GM19395 (cell line): ENCODE measurements at regions not wholly inside any gene's neighbourhood (a gene's known extent, or its start where the extent isn't known, plus 50 kb on each side); places are given as distances from the start of the nearest gene placed in this dataset.

ENCODE experiments used
- ATAC-seq: cut with Tn5 transposase; IDR thresholded peaks from one replicate; pipeline ENCODE4 v1.9.1; 2021; ENCODE audit warnings: mild to moderate bottlenecking, moderate library complexity; ENCODE audit not compliant: unreplicated experiment

DNA sequence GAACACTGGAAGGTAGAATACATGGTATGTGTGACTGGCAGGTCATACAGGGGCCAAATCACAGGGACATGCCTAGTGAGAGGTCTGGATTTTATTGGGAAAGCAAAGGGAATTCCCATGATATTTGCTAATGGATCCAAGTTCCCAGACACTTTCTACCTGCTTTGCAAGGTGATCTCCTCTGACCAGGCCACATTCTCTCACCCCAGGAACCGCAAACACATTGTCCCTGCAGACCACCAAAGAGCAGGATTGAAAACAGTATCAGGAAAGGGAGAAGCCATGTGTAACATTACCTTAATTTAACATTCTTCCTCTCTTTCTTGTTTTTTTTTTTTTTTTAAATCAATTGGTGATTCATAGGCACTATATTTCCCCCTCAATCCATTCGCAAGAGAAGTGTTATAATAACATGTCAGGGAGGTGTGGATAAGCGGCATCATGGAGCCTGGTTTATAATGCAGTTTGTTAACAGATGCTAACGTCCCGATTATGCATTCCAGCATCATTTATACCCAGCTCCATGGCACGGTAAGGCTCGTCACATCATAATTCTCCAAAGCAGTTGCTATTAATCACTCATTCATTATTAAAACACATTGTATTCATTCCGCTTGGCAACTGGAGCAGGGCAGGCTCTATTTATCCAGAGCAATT lies 155.1 kb upstream of the CCL2 start:
- no peak for ATAC-seq

DNA sequence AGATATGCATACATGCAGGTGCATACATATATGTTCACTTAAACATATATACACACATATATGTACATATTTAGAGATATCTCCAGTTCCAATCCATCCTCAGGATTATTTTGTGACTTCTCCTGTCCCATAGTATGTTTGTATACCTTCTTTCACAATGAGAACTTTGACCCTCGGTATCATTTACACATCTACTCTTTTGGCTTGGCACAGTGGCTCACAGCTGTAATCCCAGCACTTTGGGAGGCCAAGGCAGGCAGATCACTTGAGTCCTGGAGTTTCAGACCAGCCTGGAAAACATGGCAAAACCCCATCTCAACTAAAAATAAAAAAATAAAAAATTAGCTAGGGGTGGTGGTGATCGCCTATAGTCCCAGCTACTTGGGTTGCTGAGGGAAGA lies 148.1 kb upstream of the CCL2 start:
- ATAC-seq: no peak

- no peak for ATAC-seq
These were observed 144.8 kb upstream of the CCL2 start for GRCh38 chr17:34110315-34110714.

- no peak for ATAC-seq
These were observed 142.0 kb upstream of the CCL2 start for GRCh38 chr17:34113089-34113488.

- no peak for ATAC-seq
These were observed 140.9 kb upstream of the CCL2 start for GRCh38 chr17:34114174-34114573.

GRCh38 chr17:34116306-34116705 lies 138.8 kb upstream of the CCL2 start:
- ATAC-seq: no peak

DNA sequence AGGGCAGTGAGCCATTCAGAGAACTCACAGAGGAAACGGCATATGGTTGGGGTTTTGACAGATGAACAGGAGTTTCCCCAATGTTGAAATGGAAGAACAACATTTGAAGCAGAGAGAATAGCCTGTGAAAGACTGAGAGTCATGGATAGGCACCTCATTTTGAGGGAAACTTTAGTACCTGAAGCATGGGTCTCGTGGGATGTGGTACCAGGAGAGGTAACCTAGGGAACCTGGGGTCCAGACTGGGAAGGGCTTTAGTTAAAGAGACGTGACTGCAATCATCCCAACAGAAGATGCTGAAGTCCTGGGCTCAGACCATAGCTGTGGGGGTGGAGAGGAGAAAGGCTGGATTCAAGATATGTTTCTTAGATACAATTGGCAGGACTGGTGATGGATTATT lies 137.8 kb upstream of the CCL2 start:
- ATAC-seq: no peak

DNA sequence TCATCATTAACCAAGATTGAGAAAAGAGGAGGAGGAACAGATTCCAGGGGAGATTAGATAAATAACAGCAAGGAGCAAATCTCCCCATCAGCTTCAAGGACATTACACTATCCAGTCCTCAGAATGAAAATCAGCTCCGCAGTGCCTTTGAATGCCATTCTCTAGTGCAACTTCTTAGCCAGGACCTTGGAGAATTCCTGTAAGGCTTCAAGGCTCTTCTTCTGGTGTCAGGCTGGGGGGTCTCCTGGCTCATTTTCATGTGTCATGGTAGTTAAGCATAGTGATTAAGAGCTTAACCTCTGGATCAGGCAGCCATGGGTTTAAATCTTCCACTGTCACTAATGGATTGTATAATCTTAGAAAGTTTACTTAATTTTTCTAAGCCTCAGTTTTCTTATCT lies 137.3 kb upstream of the CCL2 start:
- ATAC-seq: no peak

GRCh38 chr17:34118564-34118963 lies 136.5 kb upstream of the CCL2 start:
- no peak for ATAC-seq

GRCh38 chr17:34121311-34121710 lies 133.8 kb upstream of the CCL2 start:
- ATAC-seq: no peak

DNA sequence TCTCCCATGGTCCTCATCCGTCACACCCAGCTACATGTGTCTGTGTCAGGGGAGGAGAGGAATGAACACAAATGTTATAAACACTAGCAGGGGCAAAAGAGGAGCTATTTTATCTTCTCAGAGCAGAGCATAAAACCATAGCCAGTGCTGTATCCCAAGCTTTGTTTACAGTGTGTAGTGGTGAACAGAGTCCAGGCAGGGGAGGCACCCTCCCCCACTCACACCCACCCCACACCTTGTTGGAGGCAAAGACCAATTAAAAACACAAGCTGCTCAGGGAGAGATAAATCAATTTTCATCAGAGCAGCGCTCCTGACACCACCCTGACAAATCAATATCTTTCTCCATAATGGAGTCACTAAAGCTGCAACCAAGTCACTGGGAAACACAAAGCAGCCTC lies 132.6 kb upstream of the CCL2 start:
- ATAC-seq: no peak

DNA sequence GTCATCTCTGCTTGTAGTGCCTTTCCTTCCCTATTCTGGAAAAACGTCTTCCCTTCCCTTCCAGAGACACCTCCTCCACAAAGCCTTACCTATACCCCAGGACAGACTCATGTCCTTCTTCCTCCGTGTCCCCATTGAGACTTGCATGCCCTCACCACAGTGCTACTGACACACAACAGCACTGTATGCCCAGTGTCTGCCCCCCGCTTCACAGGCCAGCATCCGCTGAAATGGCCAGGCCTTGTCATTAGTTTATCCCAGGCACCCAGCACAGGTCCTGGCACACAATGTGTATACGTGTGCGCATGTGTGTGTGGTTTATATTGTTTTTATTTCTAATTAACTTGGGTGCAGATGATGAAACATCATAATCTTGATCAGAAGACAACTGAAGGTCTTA lies 130.1 kb upstream of the CCL2 start:
- no peak for ATAC-seq

DNA sequence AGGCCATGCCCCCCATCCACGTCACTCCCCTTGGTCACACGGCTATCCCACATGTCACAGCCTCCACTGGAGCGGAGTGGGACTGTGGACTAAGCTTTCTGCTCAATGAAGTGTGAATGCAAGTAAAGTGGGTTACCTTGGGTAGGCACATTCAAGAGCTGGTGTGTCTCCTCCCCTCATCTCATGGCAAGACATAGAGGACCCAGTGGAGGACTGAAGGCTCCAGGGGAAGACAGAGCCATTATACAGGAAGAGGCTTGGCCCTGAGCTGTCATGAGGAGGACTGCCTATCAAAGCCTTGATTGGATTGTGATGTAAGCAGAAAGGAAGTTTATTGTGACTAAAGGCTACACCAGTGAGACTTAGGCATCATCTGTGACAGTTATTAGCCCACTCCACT lies 129.2 kb upstream of the CCL2 start:
- ATAC-seq: no peak

DNA sequence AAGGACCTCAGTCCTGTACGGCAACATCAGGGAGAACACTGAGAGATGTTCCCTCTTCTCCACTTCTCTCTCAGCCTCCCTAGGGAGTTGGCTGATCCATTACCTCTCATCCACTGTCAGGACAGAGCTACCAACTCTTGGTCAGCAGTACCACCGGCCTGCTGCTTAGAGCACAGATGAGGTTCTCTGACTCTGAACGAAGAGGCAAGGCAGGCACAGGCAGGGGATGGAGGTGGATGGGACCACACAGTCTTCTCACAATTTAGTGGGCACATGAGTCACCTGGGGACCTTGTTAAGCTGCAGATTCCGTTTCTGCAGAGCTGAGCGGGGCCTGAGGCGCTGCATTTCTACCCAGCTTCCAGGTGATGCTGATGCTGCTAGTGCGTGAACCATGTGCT lies 128.6 kb upstream of the CCL2 start:
- no peak for ATAC-seq

DNA sequence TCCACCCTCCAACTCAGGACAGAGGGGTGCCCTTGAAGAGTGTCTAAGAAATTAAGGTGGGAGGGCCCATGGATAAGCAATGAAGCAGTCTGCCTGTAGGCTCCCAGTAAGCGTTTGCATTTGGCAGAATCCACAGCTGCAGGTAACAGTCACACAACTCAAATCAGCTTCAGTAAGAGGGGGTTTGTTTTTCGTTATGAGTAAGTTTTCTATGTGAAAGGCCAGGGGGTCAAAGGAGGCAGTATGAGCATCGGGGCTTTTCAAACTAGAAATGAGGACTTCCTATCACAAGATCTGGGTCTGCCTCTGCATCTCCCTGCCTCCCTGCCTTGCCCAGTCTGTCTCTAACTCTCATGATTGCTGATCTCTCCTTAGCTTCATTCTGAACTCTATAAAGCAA lies 128.1 kb upstream of the CCL2 start:
- ATAC-seq: no peak

- ATAC-seq: no peak
These were observed 124.5 kb upstream of the CCL2 start for GRCh38 chr17:34130544-34130943.

DNA sequence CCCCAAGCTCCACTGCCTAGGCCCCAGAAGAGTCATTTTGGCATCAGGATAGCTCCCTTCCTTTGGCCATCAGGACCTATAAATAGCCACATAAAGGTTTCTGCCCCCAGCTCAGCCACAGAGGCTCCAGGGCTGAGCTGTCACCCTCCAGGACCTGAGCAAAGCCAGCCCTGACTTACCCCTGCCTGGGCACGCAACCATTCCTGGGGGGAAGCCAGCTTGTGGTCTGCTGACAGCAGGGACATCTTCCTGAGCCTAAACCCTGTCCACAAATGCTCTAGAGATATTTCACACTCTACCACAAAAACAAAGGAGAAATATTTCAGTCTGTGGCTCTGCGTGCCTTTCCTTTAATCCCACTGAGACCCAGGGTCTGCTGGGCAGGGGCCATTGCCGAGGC lies 123.7 kb upstream of the CCL2 start:
- no peak for ATAC-seq

DNA sequence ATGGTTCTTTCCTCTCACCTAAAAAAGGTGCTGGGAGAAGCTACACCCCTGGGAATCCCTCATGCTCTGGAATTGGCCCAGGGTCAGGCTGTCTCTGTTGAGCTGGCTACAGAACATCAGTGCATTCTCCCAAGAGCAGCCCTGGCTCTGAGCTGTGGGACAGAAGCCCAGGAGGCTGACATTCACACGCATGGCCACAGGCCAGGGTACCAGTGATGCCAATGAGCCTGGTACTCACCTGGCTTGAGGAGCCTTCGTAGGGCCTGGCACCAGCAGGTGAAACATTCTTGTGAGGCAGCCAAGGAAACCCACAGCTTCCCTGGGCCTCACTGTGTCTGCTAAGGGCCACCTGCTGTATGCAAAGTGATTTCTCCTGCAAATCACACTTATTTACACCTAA lies 121.7 kb upstream of the CCL2 start:
- ATAC-seq: no peak

- ATAC-seq: no peak
These were observed 119.2 kb upstream of the CCL2 start for GRCh38 chr17:34135841-34136240.

DNA sequence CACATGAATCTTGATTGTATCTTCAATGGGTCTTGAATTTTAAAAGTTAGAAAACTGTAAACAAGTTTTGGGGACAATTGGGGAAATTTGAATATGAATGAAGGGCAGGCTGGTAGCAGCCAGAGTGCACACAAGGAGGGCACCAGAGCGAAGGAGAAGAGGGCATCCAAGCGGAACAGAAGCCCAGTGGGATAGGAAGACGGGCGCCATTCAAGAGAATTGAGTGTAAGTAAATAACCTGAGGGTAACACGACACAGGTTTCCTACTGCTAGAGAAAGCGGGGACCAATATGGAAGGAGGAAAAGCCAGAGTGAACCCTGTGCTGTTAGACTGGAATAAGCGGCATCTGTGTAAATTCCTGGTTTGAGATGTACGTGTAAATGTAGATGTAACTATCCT lies 115.1 kb upstream of the CCL2 start:
- no peak for ATAC-seq

DNA sequence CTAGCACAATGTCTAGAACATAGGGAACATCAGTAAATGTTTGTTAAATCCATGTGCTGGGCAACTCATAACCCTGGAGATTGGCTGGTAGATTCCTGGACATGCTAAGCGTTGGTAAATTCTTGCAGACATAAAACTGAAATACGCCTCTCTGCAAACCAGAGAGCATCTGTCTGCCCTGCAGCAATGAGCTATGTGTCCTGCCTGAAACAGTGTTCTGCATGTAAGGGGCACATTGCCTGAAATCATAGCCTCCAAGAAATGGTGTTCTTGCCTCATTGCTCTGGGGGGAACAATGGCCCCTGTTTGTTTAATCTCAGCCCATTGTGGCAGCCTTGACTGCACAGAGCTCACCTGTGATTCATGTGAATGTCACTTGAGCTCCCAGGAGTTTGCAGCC lies 113.5 kb upstream of the CCL2 start:
- no peak for ATAC-seq

- no peak for ATAC-seq
These were observed 111.7 kb upstream of the CCL2 start for GRCh38 chr17:34143430-34143829.

- ATAC-seq: no peak
These were observed 108.5 kb upstream of the CCL2 start for GRCh38 chr17:34146440-34147043.
